ENCODE measurements at regions not wholly inside any gene's neighbourhood (a gene's known extent, or its start where the extent isn't known, plus 50 kb on each side); places are given as distances from the start of the nearest gene placed in this dataset.

GRCh38 chr6:164578616-164579015, 730.8 kb downstream of the C6orf118 start:
- no peak for DNase-seq (ENCODE audit: extremely low spot score in 2 of 2)
- no peak overlapping the region for H3K4me3 ChIP-seq
- no peaks in the 10 kb centered on the region for H3K36me3 ChIP-seq
- no peak overlapping the region for H3K27ac ChIP-seq
- H3K4me1 ChIP-seq = no peaks in the 10 kb centered on the region
- no peaks in the 10 kb centered on the region for H3K9me3 ChIP-seq
- TF ChIP-seq POLR2AphosphoS5 (IDR thresholded peaks at IDR 0.05; ENCODE audit: insufficient read depth in 1 of 2, low read depth in 1 of 2) = no peak
- H3K27me3 ChIP-seq = no peaks in the 10 kb centered on the region
- intact Hi-C loops (cut with DNase I) = no loop called here

- Histone ChIP-seq H3K4me1 (no peaks in the 10 kb centered on the region), H3K27ac (no peak overlapping the region), H3K4me3 (no peak overlapping the region), H3K27me3 (no peaks in the 10 kb centered on the region), H3K36me3 (no peaks in the 10 kb centered on the region), H3K9me3 (no peaks in the 10 kb centered on the region)
- DNase-seq (ENCODE audit: extremely low spot score in 2 of 2) = no peak
- TF ChIP-seq POLR2A (IDR thresholded peaks at IDR 0.05) = no peak
- TF ChIP-seq POLR2AphosphoS5 (IDR thresholded peaks at IDR 0.05; ENCODE audit: insufficient read depth in 1 of 2, low read depth in 1 of 2) = no peak
- TF ChIP-seq CTCF (IDR thresholded peaks at IDR 0.05) = no peak
- intact Hi-C loops (cut with DNase I) = no loop called here
These were observed 738.6 kb downstream of the C6orf118 start for GRCh38 chr6:164570801-164571200.

- TF ChIP-seq POLR2AphosphoS5 (IDR thresholded peaks at IDR 0.05; ENCODE audit: insufficient read depth in 1 of 2, low read depth in 1 of 2) (no peak), CTCF (IDR thresholded peaks at IDR 0.05) (no peak), POLR2A (IDR thresholded peaks at IDR 0.05) (no peak)
- Histone ChIP-seq H3K4me3 (no peak overlapping the region), H3K9me3 (no peaks in the 10 kb centered on the region), H3K27ac (no peak overlapping the region), H3K4me1 (no peaks in the 10 kb centered on the region), H3K36me3 (no peaks in the 10 kb centered on the region), H3K27me3 (no peaks in the 10 kb centered on the region)
- no peak for DNase-seq (ENCODE audit: extremely low spot score in 2 of 2)
- intact Hi-C loops (cut with DNase I) = no loop called here
These were observed 739.9 kb downstream of the C6orf118 start for GRCh38 chr6:164569509-164569908.

- no peak for DNase-seq (ENCODE audit: extremely low spot score in 2 of 2)
- Histone ChIP-seq H3K27me3 (no peaks in the 10 kb centered on the region), H3K27ac (no peak overlapping the region), H3K4me3 (no peak overlapping the region), H3K9me3 (no peaks in the 10 kb centered on the region), H3K4me1 (no peaks in the 10 kb centered on the region), H3K36me3 (no peaks in the 10 kb centered on the region)
- no peak for TF ChIP-seq POLR2AphosphoS5 (IDR thresholded peaks at IDR 0.05; ENCODE audit: insufficient read depth in 1 of 2, low read depth in 1 of 2)
- no peak for TF ChIP-seq POLR2A (IDR thresholded peaks at IDR 0.05)
- no peak for TF ChIP-seq CTCF (IDR thresholded peaks at IDR 0.05)
- intact Hi-C loops (cut with DNase I) = no loop called here
These were observed 745.5 kb downstream of the C6orf118 start for GRCh38 chr6:164563924-164564323.

- no peak overlapping the region for H3K4me3 ChIP-seq
- H3K36me3 ChIP-seq = no peaks in the 10 kb centered on the region
- H3K9me3 ChIP-seq = no peaks in the 10 kb centered on the region
- no peak for DNase-seq (ENCODE audit: extremely low spot score in 2 of 2)
- H3K27me3 ChIP-seq = no peaks in the 10 kb centered on the region
- TF ChIP-seq CTCF (IDR thresholded peaks at IDR 0.05) (no peak), POLR2A (IDR thresholded peaks at IDR 0.05) (no peak), POLR2AphosphoS5 (IDR thresholded peaks at IDR 0.05; ENCODE audit: insufficient read depth in 1 of 2, low read depth in 1 of 2) (no peak)
- intact Hi-C loops (cut with DNase I) = no loop called here
- no peaks in the 10 kb centered on the region for H3K4me1 ChIP-seq
- H3K27ac ChIP-seq = no peak overlapping the region
These were observed 747.7 kb downstream of the C6orf118 start for GRCh38 chr6:164561656-164562055.
